GM21360 (cell line): ENCODE measurements at regions not wholly inside any gene's neighbourhood (a gene's known extent, or its start where the extent isn't known, plus 50 kb on each side); places are given as distances from the start of the nearest gene placed in this dataset.
"Not testable (repeated sequence)": the region's sequence is repeated elsewhere in the genome, so short reads cannot be mapped to it uniquely, and the experiment has no call there.

Source experiments
- ATAC-seq: cut with Tn5 transposase; IDR thresholded peaks from one replicate; pipeline ENCODE4 v1.9.1; 2021; ENCODE audit warnings: mild to moderate bottlenecking, moderate library complexity; ENCODE audit not compliant: unreplicated experiment

GRCh38 chr1:206359377-206359776, 110.9 kb upstream of the IKBKE start:
- ATAC-seq, result not testable (repeated sequence)

GRCh38 chr1:206361978-206362543, 108.2 kb upstream of the IKBKE start:
- not testable (repeated sequence) for ATAC-seq

- not testable (repeated sequence) for ATAC-seq
Measured at GRCh38 chr1:206362994-206363393, 107.3 kb upstream of the IKBKE start.

GRCh38 chr1:206365271-206365670, 105.0 kb upstream of the IKBKE start:
- not testable (repeated sequence) for ATAC-seq

GRCh38 chr1:206366131-206366530, 104.1 kb upstream of the IKBKE start:
- ATAC-seq, result not testable (repeated sequence)

GRCh38 chr1:206366772-206367171, 103.5 kb upstream of the IKBKE start:
- not testable (repeated sequence) for ATAC-seq

GRCh38 chr1:206367955-206368622, 102.2 kb upstream of the IKBKE start:
- not testable (repeated sequence) for ATAC-seq

- not testable (repeated sequence) for ATAC-seq
Measured at GRCh38 chr1:206374725-206375124, 95.6 kb upstream of the IKBKE start.

GRCh38 chr1:206375552-206375951, 94.7 kb upstream of the IKBKE start:
- not testable (repeated sequence) for ATAC-seq

- not testable (repeated sequence) for ATAC-seq
Measured at GRCh38 chr1:206378506-206378905, 91.8 kb upstream of the IKBKE start.

GRCh38 chr1:206379245-206379644, 91.0 kb upstream of the IKBKE start:
- not testable (repeated sequence) for ATAC-seq

GRCh38 chr1:206380163-206380790, 90.0 kb upstream of the IKBKE start:
- not testable (repeated sequence) for ATAC-seq

- ATAC-seq, result not testable (repeated sequence)
Measured at GRCh38 chr1:206380791-206381610, 89.3 kb upstream of the IKBKE start.

GRCh38 chr1:206384029-206384807, 86.1 kb upstream of the IKBKE start:
- ATAC-seq, result not testable (repeated sequence)

- ATAC-seq, result not testable (repeated sequence)
Measured at GRCh38 chr1:206384891-206385290, 85.4 kb upstream of the IKBKE start.

- not testable (repeated sequence) for ATAC-seq
Measured at GRCh38 chr1:206387631-206388030, 82.6 kb upstream of the IKBKE start.

GRCh38 chr1:206391903-206392302, 78.4 kb upstream of the IKBKE start:
- not testable (repeated sequence) for ATAC-seq

- ATAC-seq, result not testable (repeated sequence)
Measured at GRCh38 chr1:206397501-206397900, 72.8 kb upstream of the IKBKE start.

- not testable (repeated sequence) for ATAC-seq
Measured at GRCh38 chr1:206398261-206398660, 72.0 kb upstream of the IKBKE start.

- not testable (repeated sequence) for ATAC-seq
Measured at GRCh38 chr1:206403612-206404307, 66.5 kb upstream of the IKBKE start.
